Omental fat pad (tissue), 3 donors: ENCODE measurements at regions not wholly inside any gene's neighbourhood (a gene's known extent, or its start where the extent isn't known, plus 50 kb on each side); places are given as distances from the start of the nearest gene placed in this dataset.

ENCODE experiments used
- ATAC-seq: fragments of 150-250 bp; one replicate; pipeline ENCODE4 v1.9.1; 2016; ENCODE audit warnings: mild to moderate bottlenecking, moderate library complexity; ENCODE audit not compliant: low FRiP score
- DNase-seq: peaks from one replicate; pipeline ENCODE4 v3.0.0-alpha.2; 2019; ENCODE audit warnings: low spot score
- TF ChIP-seq, protein P1 (sequence below), 3 donors: fragments of 450-650 bp; IDR thresholded peaks; one replicate each; pipeline ENCODE4 v1.5.1; 2016 to 2017; ENCODE audit warnings: antibody characterized with exemption in 3 of 3, mild to moderate bottlenecking in 3 of 3, moderate library complexity in 2 of 3

- DNase-seq (no peak), ATAC-seq (no peak)
- TF ChIP-seq, protein P1, sequence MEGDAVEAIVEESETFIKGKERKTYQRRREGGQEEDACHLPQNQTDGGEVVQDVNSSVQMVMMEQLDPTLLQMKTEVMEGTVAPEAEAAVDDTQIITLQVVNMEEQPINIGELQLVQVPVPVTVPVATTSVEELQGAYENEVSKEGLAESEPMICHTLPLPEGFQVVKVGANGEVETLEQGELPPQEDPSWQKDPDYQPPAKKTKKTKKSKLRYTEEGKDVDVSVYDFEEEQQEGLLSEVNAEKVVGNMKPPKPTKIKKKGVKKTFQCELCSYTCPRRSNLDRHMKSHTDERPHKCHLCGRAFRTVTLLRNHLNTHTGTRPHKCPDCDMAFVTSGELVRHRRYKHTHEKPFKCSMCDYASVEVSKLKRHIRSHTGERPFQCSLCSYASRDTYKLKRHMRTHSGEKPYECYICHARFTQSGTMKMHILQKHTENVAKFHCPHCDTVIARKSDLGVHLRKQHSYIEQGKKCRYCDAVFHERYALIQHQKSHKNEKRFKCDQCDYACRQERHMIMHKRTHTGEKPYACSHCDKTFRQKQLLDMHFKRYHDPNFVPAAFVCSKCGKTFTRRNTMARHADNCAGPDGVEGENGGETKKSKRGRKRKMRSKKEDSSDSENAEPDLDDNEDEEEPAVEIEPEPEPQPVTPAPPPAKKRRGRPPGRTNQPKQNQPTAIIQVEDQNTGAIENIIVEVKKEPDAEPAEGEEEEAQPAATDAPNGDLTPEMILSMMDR (IDR thresholded peaks at IDR 0.05): no peak
These were observed 1293.7 kb upstream of the FLRT2 start for GRCh38 chr14:84236290-84236689.

- TF ChIP-seq, protein P1 (IDR thresholded peaks at IDR 0.05): no peak
- DNase-seq (no peak), ATAC-seq (no peak)
These were observed 1292.1 kb upstream of the FLRT2 start for GRCh38 chr14:84237881-84238280.

- DNase-seq (no peak), ATAC-seq (no peak)
These were observed 1282.3 kb upstream of the FLRT2 start for GRCh38 chr14:84247693-84248092.

DNA sequence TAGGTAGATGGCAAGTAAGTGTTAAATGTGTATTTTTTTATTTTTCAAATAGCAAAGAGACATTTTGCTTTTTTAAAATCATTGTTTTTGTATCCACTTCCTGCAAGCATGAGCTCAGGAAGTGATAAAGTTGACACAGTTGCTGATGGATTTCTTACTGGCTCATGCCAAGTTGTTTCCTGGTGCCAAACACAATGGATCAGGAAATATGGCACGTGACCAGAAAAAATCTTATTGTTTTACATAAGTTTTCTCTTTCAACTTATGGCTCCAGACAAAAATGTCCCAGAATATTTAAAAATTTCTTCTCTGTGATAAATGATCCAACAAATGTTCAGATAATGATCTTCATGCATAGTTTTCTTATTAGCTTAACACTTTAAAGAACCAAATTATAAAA, 1279.1 kb upstream of the FLRT2 start:
- ATAC-seq (no peak), DNase-seq (no peak)
- TF ChIP-seq, protein P1 (IDR thresholded peaks at IDR 0.05): no peak

More at GRCh38 chr14:84247693-84248092, 1282.3 kb upstream of the FLRT2 start:
- TF ChIP-seq, protein P1 (IDR thresholded peaks at IDR 0.05): no peak

DNA sequence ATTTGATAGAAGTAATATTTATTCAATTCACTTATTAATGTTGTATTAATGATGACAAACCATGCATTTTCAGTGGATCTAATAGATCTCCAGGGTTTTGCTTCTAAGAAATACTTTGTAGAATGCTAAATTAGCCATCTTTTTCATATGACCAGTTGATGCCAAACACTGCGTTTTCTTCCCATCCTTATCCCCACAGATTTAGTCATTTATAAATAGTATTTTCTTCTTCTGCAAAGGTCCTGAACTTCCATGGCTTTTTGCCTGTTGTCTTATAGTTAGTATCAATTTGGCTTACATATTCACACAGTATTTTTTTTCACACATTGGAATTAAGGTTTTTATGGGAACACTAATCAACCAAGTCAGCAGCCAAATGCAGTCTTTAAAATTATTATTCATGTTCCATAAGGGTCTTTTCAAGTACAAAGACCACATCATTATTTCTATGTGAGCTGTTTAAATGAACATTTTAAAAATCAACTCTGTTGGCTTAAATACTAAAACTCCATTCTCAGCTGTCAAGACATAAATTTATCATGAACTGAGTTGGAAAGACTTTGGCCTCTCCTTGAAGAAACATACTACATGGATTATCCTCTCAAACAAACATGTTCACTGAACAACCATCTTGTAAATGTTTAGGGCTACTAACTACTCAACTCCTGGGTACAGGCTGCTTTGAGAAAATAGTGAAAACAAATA, 1278.4 kb upstream of the FLRT2 start:
- no peak for DNase-seq
- ATAC-seq: no peak
- TF ChIP-seq, protein P1 (IDR thresholded peaks at IDR 0.05): no peak

- no peak for ATAC-seq
These were observed 1277.2 kb upstream of the FLRT2 start for GRCh38 chr14:84252706-84253105.

GRCh38 chr14:84253326-84253725, 1276.6 kb upstream of the FLRT2 start:
- TF ChIP-seq, protein P1 (IDR thresholded peaks at IDR 0.05): no peak
- DNase-seq (no peak), ATAC-seq (no peak)

More at GRCh38 chr14:84252706-84253105, 1277.2 kb upstream of the FLRT2 start:
- TF ChIP-seq, protein P1 (IDR thresholded peaks at IDR 0.05): no peak
- DNase-seq: no peak
